Ovary (tissue), 7 donors: ENCODE measurements at regions not wholly inside any gene's neighbourhood (a gene's known extent, or its start where the extent isn't known, plus 50 kb on each side); places are given as distances from the start of the nearest gene placed in this dataset.

Experiments
- DNase-seq, 5 donors: peaks; one replicate each; pipeline ENCODE4 v3.0.0-alpha.2; 2019 to 2020
- H3K27ac ChIP-seq, 2 donors: fragments of 200-600 bp; one replicate each; pipeline versions ENCODE4 v1.5.1 to v1.8.0; 2019 to 2022
- H3K27me3 ChIP-seq: fragments of 200-600 bp; one replicate; pipeline ENCODE4 v1.8.0; 2022
- H3K36me3 ChIP-seq: fragments of 200-600 bp; sonication (generic); one replicate; pipeline ENCODE4 v1.5.1; 2019
- H3K4me1 ChIP-seq: one replicate; pipeline ENCODE4 v1.8.1; 2013; ENCODE audit warnings: mild to moderate bottlenecking, moderate library complexity; ENCODE audit not compliant: insufficient read depth
- H3K4me3 ChIP-seq: fragments of 200-600 bp; sonication (generic); one replicate; pipeline ENCODE4 v1.5.1; 2017
- H3K9me3 ChIP-seq, 2 donors: fragments of 200-600 bp in 1 of 2; sonication (generic) in 1 of 2; one replicate each; pipeline versions ENCODE4 v1.5.1 to v1.8.1; 2013 to 2019; ENCODE audit warnings: mild to moderate bottlenecking in 1 of 2, moderate library complexity in 1 of 2
- EP300 ChIP-seq: sonication (generic); formaldehyde crosslinking; IDR thresholded peaks from one replicate; pipeline ENCODE4 v1.6.1; 2017; ENCODE audit warnings: antibody characterized with exemption
- POLR2A ChIP-seq: fragments of 450-650 bp; IDR thresholded peaks from one replicate; pipeline ENCODE4 v1.6.1; 2017; ENCODE audit warnings: antibody characterized with exemption, mild to moderate bottlenecking, moderate library complexity
- WGBS, 3 donors: extraction: QIAGEN DNeasy Blood & Tissue Kit in 1 of 3; methylation state at CpG; one replicate each; pipeline versions ENCODE4 v1.1.5 to v1.1.7; 2013 to 2017; 5-methylcytosine and 5-hydroxymethylcytosine counted together
- intact Hi-C, 4 donors: fragments of 100-400 bp; cut with DNase I; formaldehyde crosslinking; loops; one replicate each; pipeline versions ENCODE4 v1.11.0 to v1.15.1; 2022 to 2023
- TF ChIP-seq, protein P1 (sequence below), 3 donors: fragments of 450-650 bp in 2 of 3; fragments of 200-600 bp in 1 of 3; IDR thresholded peaks; one replicate each; pipeline versions ENCODE4 v1.5.1 to v1.8.0; 2016 to 2022; ENCODE audit warnings: antibody characterized with exemption in 3 of 3, mild to moderate bottlenecking in 1 of 3
- donor health status: DM: no; HTN: no; CAD: no; lungs with moderate emphysema.
- donor health status: DM: no; HTN: no; CAD: no.
- donor health status: Bipolar disorder and iron deficiency.
- donor health status: DM: no; HTN: no; CAD: no.
- donor health status: DM: yes; HTN: yes; CAD: no.

DNA sequence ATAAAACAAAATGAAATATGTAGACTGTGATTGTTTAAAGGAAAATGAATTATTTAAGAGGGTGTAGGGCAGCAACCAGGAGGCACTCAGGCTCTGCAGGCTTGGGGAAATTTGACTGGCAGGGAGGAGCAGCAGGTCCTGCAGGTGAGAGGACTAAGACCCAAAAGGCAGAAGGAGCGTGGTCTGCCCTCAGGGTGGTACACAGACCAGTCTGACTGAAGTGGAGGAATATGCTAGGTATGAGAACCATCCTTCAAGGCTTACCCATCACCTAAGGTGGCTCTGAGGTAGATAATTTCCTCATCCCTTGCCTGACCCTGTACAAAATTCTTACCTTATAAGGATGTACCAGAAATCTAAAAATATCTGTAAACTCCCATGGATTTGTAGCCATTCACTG, 261.3 kb upstream of the RASGEF1B start:
- no peak for DNase-seq
- 92 to 97% (median 96%) methylated on average over 1 of the region's 1 CpG for whole genome bisulfite sequencing, 3 donors
- Histone ChIP-seq H3K27ac (no peak overlapping the region), H3K4me3 (no peak overlapping the region), H3K27me3 (no peaks in the 10 kb centered on the region), H3K36me3 (no peaks in the 10 kb centered on the region), H3K9me3 (no peaks in the 10 kb centered on the region), H3K4me1 (no peaks in the 10 kb centered on the region)
- intact Hi-C loops, result no loop called here
- TF ChIP-seq POLR2A (no peak), EP300 (no peak)
- TF ChIP-seq, protein P1, sequence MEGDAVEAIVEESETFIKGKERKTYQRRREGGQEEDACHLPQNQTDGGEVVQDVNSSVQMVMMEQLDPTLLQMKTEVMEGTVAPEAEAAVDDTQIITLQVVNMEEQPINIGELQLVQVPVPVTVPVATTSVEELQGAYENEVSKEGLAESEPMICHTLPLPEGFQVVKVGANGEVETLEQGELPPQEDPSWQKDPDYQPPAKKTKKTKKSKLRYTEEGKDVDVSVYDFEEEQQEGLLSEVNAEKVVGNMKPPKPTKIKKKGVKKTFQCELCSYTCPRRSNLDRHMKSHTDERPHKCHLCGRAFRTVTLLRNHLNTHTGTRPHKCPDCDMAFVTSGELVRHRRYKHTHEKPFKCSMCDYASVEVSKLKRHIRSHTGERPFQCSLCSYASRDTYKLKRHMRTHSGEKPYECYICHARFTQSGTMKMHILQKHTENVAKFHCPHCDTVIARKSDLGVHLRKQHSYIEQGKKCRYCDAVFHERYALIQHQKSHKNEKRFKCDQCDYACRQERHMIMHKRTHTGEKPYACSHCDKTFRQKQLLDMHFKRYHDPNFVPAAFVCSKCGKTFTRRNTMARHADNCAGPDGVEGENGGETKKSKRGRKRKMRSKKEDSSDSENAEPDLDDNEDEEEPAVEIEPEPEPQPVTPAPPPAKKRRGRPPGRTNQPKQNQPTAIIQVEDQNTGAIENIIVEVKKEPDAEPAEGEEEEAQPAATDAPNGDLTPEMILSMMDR (IDR thresholded peaks at IDR 0.05), result no peak

DNA sequence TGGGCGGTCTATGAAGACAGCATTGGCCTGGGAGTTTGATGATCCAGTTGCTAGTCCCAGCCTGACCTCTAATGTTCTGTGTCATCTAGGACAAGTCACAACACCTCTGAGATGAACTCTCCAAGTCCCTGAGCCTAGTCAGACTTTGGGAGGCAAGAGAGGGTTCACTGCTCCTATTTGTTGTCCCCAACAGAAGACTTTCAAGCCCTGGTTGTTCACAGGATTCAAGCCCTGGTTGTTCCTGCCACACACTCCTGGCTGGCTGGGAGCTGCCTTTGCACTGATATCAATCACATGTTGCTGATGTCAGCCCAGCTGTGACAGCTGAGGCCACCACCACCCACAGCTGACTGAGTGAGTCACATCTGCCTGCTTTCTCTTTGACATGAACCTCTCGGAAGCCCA, 253.2 kb upstream of the RASGEF1B start:
- Histone ChIP-seq H3K4me1 (no peaks in the 10 kb centered on the region), H3K27ac (no peak overlapping the region), H3K4me3 (no peak overlapping the region), H3K9me3 (no peaks in the 10 kb centered on the region), H3K36me3 (no peaks in the 10 kb centered on the region), H3K27me3 (no peaks in the 10 kb centered on the region)
- no peak for TF ChIP-seq EP300
- no peak for TF ChIP-seq POLR2A
- TF ChIP-seq, protein P1 (IDR thresholded peaks at IDR 0.05), result no peak
- intact Hi-C loops, result no loop called here
- WGBS, 3 donors, result 89 to 93% (median 92%) methylated on average over 2 of the region's 2 CpGs
- no peak for DNase-seq

- H3K4me1 ChIP-seq, result no peaks in the 10 kb centered on the region
- no peaks in the 10 kb centered on the region for H3K27me3 ChIP-seq
- 40 to 51% (median 42%) methylated on average over 3 of the region's 3 CpGs for WGBS, 3 donors
- H3K9me3 ChIP-seq, result no peaks in the 10 kb centered on the region
- no peaks in the 10 kb centered on the region for H3K36me3 ChIP-seq
- intact Hi-C loops, result no loop called here
- no peak overlapping the region for H3K27ac ChIP-seq
- DNase-seq, result peak in 1 of 5 donors; percentile 26
- no peak overlapping the region for H3K4me3 ChIP-seq
- TF ChIP-seq EP300 (no peak), POLR2A (no peak)
- TF ChIP-seq, protein P1 (IDR thresholded peaks at IDR 0.05), result no peak
Measured at GRCh38 chr4:81723927-81724587, 252.3 kb upstream of the RASGEF1B start.

GRCh38 chr4:81723019-81723884, 251.5 kb upstream of the RASGEF1B start:
- no peak for DNase-seq
- H3K27ac ChIP-seq, result no peak overlapping the region
- no peaks in the 10 kb centered on the region for H3K4me1 ChIP-seq
- intact Hi-C loops, result no loop called here
- 74 to 85% (median 79%) methylated on average over 3 of the region's 3 CpGs for WGBS, 3 donors
- no peaks in the 10 kb centered on the region for H3K9me3 ChIP-seq
- H3K27me3 ChIP-seq, result no peaks in the 10 kb centered on the region
- H3K4me3 ChIP-seq, result no peak overlapping the region
- TF ChIP-seq POLR2A, result no peak
- no peak for TF ChIP-seq EP300
- TF ChIP-seq, protein P1 (IDR thresholded peaks at IDR 0.05), result no peak
- no peaks in the 10 kb centered on the region for H3K36me3 ChIP-seq
